Medulla oblongata (tissue), 1 donor: ENCODE measurements at regions not wholly inside any gene's neighbourhood (a gene's known extent, or its start where the extent isn't known, plus 50 kb on each side); places are given as distances from the start of the nearest gene placed in this dataset.

ENCODE experiments used
- DNase-seq: peaks from one replicate; pipeline ENCODE4 v3.0.0-alpha.2; 2015; ENCODE audit errors: extremely low spot score

GRCh38 chr2:42874949-42875801 lies 82.8 kb upstream of the HAAO start:
- DNase-seq = peak; percentile 28

- no peak for DNase-seq
These were observed 80.3 kb upstream of the HAAO start for GRCh38 chr2:42872721-42873120.

GRCh38 chr2:42871372-42871771 lies 79.0 kb upstream of the HAAO start:
- DNase-seq = no peak

GRCh38 chr2:42868874-42869273 lies 76.5 kb upstream of the HAAO start:
- DNase-seq = no peak

GRCh38 chr2:42868096-42868495 lies 75.7 kb upstream of the HAAO start:
- no peak for DNase-seq

- peak; percentile 24 for DNase-seq
These were observed 75.0 kb upstream of the HAAO start for GRCh38 chr2:42867093-42868065.

GRCh38 chr2:42865884-42866881 lies 73.8 kb upstream of the HAAO start:
- DNase-seq = no peak

GRCh38 chr2:42864641-42865280 lies 72.4 kb upstream of the HAAO start:
- no peak for DNase-seq

GRCh38 chr2:42864222-42864621 lies 71.8 kb upstream of the HAAO start:
- no peak for DNase-seq

- no peak for DNase-seq
These were observed 71.4 kb upstream of the HAAO start for GRCh38 chr2:42863751-42864150.

- DNase-seq = no peak
These were observed 70.9 kb upstream of the HAAO start for GRCh38 chr2:42863320-42863719.

GRCh38 chr2:42862669-42863185 lies 70.3 kb upstream of the HAAO start:
- DNase-seq = no peak

- no peak for DNase-seq
These were observed 68.9 kb upstream of the HAAO start for GRCh38 chr2:42861321-42861720.

- DNase-seq = no peak
These were observed 68.1 kb upstream of the HAAO start for GRCh38 chr2:42860319-42861094.

GRCh38 chr2:42859791-42860190 lies 67.4 kb upstream of the HAAO start:
- DNase-seq = no peak

- peak; percentile 60 for DNase-seq
These were observed 66.7 kb upstream of the HAAO start for GRCh38 chr2:42859006-42859552.

GRCh38 chr2:42858140-42859005 lies 66.0 kb upstream of the HAAO start:
- no peak for DNase-seq

GRCh38 chr2:42856891-42857632 lies 64.7 kb upstream of the HAAO start:
- no peak for DNase-seq
